Uterus (tissue), 2 donors: ENCODE measurements at regions not wholly inside any gene's neighbourhood (a gene's known extent, or its start where the extent isn't known, plus 50 kb on each side); places are given as distances from the start of the nearest gene placed in this dataset.

Experiments
- POLR2A ChIP-seq, 2 donors: fragments of 450-650 bp; IDR thresholded peaks; one replicate each; pipeline ENCODE4 v1.6.1; 2016; ENCODE audit warnings: antibody characterized with exemption in 2 of 2, mild to moderate bottlenecking in 1 of 2, moderate library complexity in 1 of 2
- TF ChIP-seq, protein P1 (sequence below), 4 experiments: fragments of 200-600 bp in 2 of 4; fragments of 450-650 bp in 2 of 4; sonication (generic) in 2 of 4; IDR thresholded peaks; one replicate each; pipeline ENCODE4 v1.5.1; 2016 to 2019; ENCODE audit warnings: antibody characterized with exemption in 4 of 4, mild to moderate bottlenecking in 2 of 4, moderate library complexity in 1 of 4

DNA sequence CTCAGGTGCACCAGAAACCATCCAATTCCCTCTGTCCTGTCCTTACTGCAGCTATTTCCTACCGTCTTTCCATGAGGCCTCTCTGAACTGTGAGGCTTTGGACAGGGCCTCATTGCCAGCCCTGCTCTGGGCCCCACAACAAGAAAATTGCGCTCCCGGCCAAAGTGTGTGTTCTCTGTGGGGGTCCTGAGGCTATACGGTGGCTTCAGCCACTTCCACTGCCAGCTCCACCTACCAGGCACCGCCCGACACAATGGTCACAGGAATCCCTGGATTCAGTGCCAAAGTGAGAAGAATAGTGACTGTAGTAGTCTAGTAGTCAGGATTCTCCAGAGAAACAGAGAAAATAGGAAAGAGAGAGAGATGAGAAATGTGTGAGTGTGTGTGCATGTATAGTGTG, 140.2 kb downstream of the IRS1 start:
- TF ChIP-seq, protein P1, sequence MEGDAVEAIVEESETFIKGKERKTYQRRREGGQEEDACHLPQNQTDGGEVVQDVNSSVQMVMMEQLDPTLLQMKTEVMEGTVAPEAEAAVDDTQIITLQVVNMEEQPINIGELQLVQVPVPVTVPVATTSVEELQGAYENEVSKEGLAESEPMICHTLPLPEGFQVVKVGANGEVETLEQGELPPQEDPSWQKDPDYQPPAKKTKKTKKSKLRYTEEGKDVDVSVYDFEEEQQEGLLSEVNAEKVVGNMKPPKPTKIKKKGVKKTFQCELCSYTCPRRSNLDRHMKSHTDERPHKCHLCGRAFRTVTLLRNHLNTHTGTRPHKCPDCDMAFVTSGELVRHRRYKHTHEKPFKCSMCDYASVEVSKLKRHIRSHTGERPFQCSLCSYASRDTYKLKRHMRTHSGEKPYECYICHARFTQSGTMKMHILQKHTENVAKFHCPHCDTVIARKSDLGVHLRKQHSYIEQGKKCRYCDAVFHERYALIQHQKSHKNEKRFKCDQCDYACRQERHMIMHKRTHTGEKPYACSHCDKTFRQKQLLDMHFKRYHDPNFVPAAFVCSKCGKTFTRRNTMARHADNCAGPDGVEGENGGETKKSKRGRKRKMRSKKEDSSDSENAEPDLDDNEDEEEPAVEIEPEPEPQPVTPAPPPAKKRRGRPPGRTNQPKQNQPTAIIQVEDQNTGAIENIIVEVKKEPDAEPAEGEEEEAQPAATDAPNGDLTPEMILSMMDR (IDR thresholded peaks at IDR 0.05), result no peak
- no peak for TF ChIP-seq POLR2A (IDR thresholded peaks at IDR 0.05)
